ENCODE measurements at regions not wholly inside any gene's neighbourhood (a gene's known extent, or its start where the extent isn't known, plus 50 kb on each side); places are given as distances from the start of the nearest gene placed in this dataset.

DNA sequence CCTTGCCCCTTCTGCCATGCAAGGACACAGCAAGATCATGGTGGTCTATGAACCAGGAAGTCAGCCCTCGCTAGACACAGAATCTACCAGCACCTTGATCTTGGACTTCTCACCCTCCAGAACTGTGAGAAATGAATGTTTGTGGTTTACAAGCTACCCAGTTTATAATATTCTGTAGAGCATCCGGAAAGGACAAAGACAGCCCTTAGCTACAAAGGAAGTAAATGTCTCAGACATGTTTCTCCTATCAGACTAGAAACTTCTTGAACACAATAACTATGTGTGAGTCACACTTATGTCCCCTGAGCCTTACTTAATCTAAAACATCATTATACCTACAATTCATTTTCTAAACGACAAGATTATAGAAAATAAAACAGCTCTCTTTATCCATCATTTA lies 176.7 kb downstream of the KLHL28 start:
- no peaks in the 10 kb centered on the region for H3K27me3 ChIP-seq
- no peaks in the 10 kb centered on the region for H3K36me3 ChIP-seq
- 69 to 78% (median 77%) methylated on average over 3 of the region's 3 CpGs for WGBS, 5 donors
- intact Hi-C loops (cut with DNase I; ENCODE audit: low total_unique reads) = no loop called here
- DNase-seq = no peak
- no peak overlapping the region for H3K4me3 ChIP-seq
- no peaks in the 10 kb centered on the region for H3K4me1 ChIP-seq
- no peaks in the 10 kb centered on the region for H3K9me3 ChIP-seq
- H3K27ac ChIP-seq = no peak overlapping the region
- TF ChIP-seq EP300 (IDR thresholded peaks at IDR 0.05) = no peak
- TF ChIP-seq POLR2AphosphoS5 (IDR thresholded peaks at IDR 0.05) = no peak
- TF ChIP-seq, protein P1, sequence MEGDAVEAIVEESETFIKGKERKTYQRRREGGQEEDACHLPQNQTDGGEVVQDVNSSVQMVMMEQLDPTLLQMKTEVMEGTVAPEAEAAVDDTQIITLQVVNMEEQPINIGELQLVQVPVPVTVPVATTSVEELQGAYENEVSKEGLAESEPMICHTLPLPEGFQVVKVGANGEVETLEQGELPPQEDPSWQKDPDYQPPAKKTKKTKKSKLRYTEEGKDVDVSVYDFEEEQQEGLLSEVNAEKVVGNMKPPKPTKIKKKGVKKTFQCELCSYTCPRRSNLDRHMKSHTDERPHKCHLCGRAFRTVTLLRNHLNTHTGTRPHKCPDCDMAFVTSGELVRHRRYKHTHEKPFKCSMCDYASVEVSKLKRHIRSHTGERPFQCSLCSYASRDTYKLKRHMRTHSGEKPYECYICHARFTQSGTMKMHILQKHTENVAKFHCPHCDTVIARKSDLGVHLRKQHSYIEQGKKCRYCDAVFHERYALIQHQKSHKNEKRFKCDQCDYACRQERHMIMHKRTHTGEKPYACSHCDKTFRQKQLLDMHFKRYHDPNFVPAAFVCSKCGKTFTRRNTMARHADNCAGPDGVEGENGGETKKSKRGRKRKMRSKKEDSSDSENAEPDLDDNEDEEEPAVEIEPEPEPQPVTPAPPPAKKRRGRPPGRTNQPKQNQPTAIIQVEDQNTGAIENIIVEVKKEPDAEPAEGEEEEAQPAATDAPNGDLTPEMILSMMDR (IDR thresholded peaks at IDR 0.05) = no peak
- no peak for TF ChIP-seq POLR2A (IDR thresholded peaks at IDR 0.05)

DNA sequence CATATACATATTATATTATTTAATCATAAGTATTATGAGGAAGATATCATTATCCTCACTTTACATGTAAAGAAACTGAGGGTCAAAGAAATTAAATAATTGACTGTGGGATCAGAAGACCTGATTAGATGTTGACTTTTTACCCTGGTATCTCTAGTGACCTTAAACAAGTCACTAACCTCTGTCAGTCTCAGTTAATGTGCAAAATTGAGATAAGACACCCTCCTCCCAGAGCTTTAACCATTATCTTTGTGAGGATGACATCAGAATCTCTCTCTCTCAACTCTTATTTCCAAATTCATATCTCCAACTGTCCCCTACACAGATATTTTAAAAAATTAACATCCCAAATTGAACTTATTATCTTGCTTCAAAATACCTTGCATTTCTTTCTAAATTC lies 177.8 kb downstream of the KLHL28 start:
- Histone ChIP-seq H3K4me3 (no peak overlapping the region), H3K9me3 (no peaks in the 10 kb centered on the region), H3K27ac (no peak overlapping the region), H3K27me3 (no peaks in the 10 kb centered on the region), H3K4me1 (no peaks in the 10 kb centered on the region), H3K36me3 (no peaks in the 10 kb centered on the region)
- intact Hi-C loops (cut with DNase I; ENCODE audit: low total_unique reads) = no loop called here
- TF ChIP-seq POLR2A (IDR thresholded peaks at IDR 0.05) (no peak), EP300 (IDR thresholded peaks at IDR 0.05) (no peak), POLR2AphosphoS5 (IDR thresholded peaks at IDR 0.05) (no peak)
- TF ChIP-seq, protein P1 (IDR thresholded peaks at IDR 0.05) = no peak
- no peak for DNase-seq

DNA sequence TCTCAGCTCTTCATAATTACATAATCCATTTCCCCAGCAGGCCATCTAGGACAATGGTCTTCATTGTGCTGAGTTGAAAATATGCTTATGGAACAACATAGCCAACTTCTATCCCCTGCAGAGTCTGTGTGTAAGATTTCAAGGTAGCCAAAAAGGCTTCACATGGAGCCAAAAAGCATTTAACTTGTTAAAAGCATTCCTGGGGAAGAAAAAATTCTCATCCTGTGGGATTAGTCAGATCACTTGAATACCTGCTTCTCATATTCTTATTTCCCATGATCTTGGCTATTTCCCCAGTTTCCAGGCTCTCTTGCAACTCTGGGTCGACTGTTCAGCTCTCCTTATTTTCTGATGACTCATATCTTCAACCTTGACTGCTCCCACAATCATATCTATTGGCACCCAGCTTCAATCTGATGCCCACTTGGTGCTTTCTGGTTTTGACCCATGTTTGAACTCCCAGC lies 178.9 kb downstream of the KLHL28 start:
- 13 to 30% (median 24%) methylated on average over 1 of the region's 1 CpG for WGBS, 5 donors
- Histone ChIP-seq H3K4me3 (no peak overlapping the region), H3K4me1 (no peaks in the 10 kb centered on the region), H3K36me3 (no peaks in the 10 kb centered on the region), H3K9me3 (no peaks in the 10 kb centered on the region), H3K27me3 (no peaks in the 10 kb centered on the region), H3K27ac (no peak overlapping the region)
- intact Hi-C loops (cut with DNase I; ENCODE audit: low total_unique reads) = no loop called here
- no peak for DNase-seq
- TF ChIP-seq, protein P1 (IDR thresholded peaks at IDR 0.05) = no peak
- TF ChIP-seq EP300 (IDR thresholded peaks at IDR 0.05) (no peak), POLR2A (IDR thresholded peaks at IDR 0.05) (no peak), POLR2AphosphoS5 (IDR thresholded peaks at IDR 0.05) (no peak)

DNA sequence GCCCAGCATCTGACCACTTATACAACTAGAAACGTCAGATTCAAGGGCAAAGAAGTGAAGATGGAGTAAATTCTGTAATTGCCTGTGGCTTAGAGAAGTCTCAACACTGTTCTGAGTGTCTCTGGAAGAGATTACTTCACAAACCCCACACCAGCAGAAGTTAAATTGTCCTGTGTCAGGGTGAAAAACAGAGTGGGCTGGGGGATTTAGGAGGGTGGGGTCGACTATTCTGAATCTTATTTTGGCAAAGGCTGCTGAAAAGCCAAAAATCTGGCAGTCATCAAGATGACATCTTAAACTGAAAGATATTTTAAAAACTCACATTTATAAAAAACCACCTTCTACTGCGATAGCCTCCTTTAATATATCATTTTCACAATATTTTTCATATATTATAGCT lies 180.8 kb downstream of the KLHL28 start:
- 37 to 48% (median 42%) methylated on average over 3 of the region's 3 CpGs for WGBS, 5 donors
- Histone ChIP-seq H3K27ac (no peak overlapping the region), H3K27me3 (no peaks in the 10 kb centered on the region), H3K4me1 (no peaks in the 10 kb centered on the region), H3K4me3 (no peak overlapping the region), H3K36me3 (no peaks in the 10 kb centered on the region), H3K9me3 (no peaks in the 10 kb centered on the region)
- intact Hi-C loops (cut with DNase I; ENCODE audit: low total_unique reads) = no loop called here
- TF ChIP-seq EP300 (IDR thresholded peaks at IDR 0.05) (no peak), POLR2AphosphoS5 (IDR thresholded peaks at IDR 0.05) (no peak), POLR2A (IDR thresholded peaks at IDR 0.05) (no peak)
- TF ChIP-seq, protein P1 (IDR thresholded peaks at IDR 0.05) = no peak
- DNase-seq = no peak
